ENCODE measurements at regions not wholly inside any gene's neighbourhood (a gene's known extent, or its start where the extent isn't known, plus 50 kb on each side); places are given as distances from the start of the nearest gene placed in this dataset.
A peak's percentile ranks its signal among the peaks of the same experiment; 100 is the strongest.

DNA sequence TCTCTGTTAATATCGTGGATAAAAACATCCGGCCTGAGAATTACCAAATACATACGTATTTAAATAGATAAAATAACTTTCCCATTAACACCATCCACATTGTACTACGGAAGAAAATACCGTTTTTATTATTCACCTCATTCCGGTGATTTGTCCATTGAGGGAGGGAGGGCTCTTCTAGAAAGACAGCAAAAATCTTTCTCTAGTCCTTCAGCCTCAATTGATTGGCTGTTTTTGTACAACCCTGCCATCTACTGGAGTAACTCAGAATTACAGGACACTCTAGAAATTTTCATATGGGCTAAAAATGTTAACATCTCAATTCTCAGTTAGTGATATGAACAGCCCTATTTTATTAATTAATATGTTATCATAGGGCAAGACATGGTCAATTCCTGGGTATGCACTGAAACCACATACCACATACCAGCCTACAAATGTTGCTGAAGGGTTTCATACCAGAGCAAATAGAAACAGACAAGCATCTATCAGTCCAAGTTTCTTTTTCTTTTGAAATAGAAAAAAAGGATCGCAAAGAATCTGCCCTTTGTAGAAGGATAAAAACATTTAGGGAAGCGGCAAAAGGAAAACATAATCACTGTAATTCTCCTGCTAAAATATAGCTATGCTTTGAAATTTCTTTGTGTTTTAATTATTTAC is 55.8 kb upstream of the CDCA7L start:
- TF ChIP-seq, protein P1, sequence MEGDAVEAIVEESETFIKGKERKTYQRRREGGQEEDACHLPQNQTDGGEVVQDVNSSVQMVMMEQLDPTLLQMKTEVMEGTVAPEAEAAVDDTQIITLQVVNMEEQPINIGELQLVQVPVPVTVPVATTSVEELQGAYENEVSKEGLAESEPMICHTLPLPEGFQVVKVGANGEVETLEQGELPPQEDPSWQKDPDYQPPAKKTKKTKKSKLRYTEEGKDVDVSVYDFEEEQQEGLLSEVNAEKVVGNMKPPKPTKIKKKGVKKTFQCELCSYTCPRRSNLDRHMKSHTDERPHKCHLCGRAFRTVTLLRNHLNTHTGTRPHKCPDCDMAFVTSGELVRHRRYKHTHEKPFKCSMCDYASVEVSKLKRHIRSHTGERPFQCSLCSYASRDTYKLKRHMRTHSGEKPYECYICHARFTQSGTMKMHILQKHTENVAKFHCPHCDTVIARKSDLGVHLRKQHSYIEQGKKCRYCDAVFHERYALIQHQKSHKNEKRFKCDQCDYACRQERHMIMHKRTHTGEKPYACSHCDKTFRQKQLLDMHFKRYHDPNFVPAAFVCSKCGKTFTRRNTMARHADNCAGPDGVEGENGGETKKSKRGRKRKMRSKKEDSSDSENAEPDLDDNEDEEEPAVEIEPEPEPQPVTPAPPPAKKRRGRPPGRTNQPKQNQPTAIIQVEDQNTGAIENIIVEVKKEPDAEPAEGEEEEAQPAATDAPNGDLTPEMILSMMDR (IDR thresholded peaks at IDR 0.05), result peak; percentile 69 to 80 (median 75)
- no peak for TF ChIP-seq POLR2A (IDR thresholded peaks at IDR 0.05)

Data from testis (tissue), 2 donors.